DND-41 (cell line): ENCODE measurements at regions not wholly inside any gene's neighbourhood (a gene's known extent, or its start where the extent isn't known, plus 50 kb on each side); places are given as distances from the start of the nearest gene placed in this dataset.

Experiments used
- ATAC-seq: fragments of 200-7000 bp; cut with Tn5 transposase; 3 replicates; pipeline ENCODE4 v1.9.1; 2021; ENCODE audit warnings: low read depth; ENCODE audit not compliant: insufficient read depth
- DNase-seq: peaks from one replicate; pipeline ENCODE4 v3.0.0-alpha.2; 2020
- H2AFZ ChIP-seq: 2 replicates; pipeline ENCODE4 v1.6.0; 2012; ENCODE audit warnings: low read depth, low read length
- H3K27ac ChIP-seq: 2 replicates; pipeline ENCODE4 v1.5.1; 2012; ENCODE audit warnings: low read length, inconsistent platforms
- H3K27me3 ChIP-seq: fragments of 200-600 bp; sonication (generic); 2 replicates; pipeline ENCODE4 v1.6.0; 2012; ENCODE audit warnings: low read length, mild to moderate bottlenecking, inconsistent platforms; ENCODE audit not compliant: insufficient read depth, poor library complexity
- H3K36me3 ChIP-seq: 2 replicates; pipeline ENCODE4 v1.5.1; 2012; ENCODE audit warnings: low read length, inconsistent platforms; ENCODE audit not compliant: insufficient read depth
- H3K4me1 ChIP-seq: 2 replicates; pipeline ENCODE4 v1.5.1; 2012; ENCODE audit warnings: mild to moderate bottlenecking, low read length; ENCODE audit not compliant: insufficient read depth
- H3K4me2 ChIP-seq: 2 replicates; pipeline ENCODE4 v1.6.0; 2012; ENCODE audit warnings: mild to moderate bottlenecking, moderate library complexity, low read length, inconsistent platforms; ENCODE audit not compliant: insufficient read depth
- H3K4me3 ChIP-seq, 2 experiments: fragments of 200-600 bp in 1 of 2; shearing (Covaris generic) in 1 of 2; 2 replicates each; pipeline ENCODE4 v1.5.1; 2012 to 2016; ENCODE audit warnings: inconsistent platforms in 2 of 2, low read length in 2 of 2, mild to moderate bottlenecking in 2 of 2, low read depth in 1 of 2, moderate library complexity in 1 of 2
- H3K79me2 ChIP-seq: 2 replicates; pipeline ENCODE4 v1.6.0; 2012; ENCODE audit warnings: low read length, inconsistent platforms; ENCODE audit not compliant: insufficient read depth
- H3K9ac ChIP-seq: 2 replicates; pipeline ENCODE4 v1.6.0; 2012; ENCODE audit warnings: low read depth, mild to moderate bottlenecking, inconsistent platforms, low read length, moderate library complexity
- H3K9me3 ChIP-seq: 2 replicates; pipeline ENCODE4 v1.5.1; 2012; ENCODE audit warnings: low read length, moderate library complexity, mild to moderate bottlenecking, inconsistent platforms; ENCODE audit not compliant: insufficient read depth, severe bottlenecking
- H4K20me1 ChIP-seq: 2 replicates; pipeline ENCODE4 v1.6.0; 2012; ENCODE audit warnings: low read length; ENCODE audit not compliant: insufficient read depth
- CTCF ChIP-seq: IDR thresholded peaks from 2 replicates; pipeline ENCODE4 v1.5.1; 2012; ENCODE audit warnings: borderline replicate concordance, low read length, moderate library complexity, mild to moderate bottlenecking; ENCODE audit not compliant: poor library complexity, severe bottlenecking; ENCODE audit errors: extremely low read depth
- EZH2 ChIP-seq: IDR thresholded peaks from 3 replicates; pipeline ENCODE4 v1.6.1; 2012; ENCODE audit warnings: borderline replicate concordance, low read depth, mild to moderate bottlenecking, moderate library complexity, low read length, inconsistent platforms; ENCODE audit not compliant: severe bottlenecking

- no peaks in the 10 kb centered on the region for H3K4me1 ChIP-seq
- no peaks in the 10 kb centered on the region for H3K79me2 ChIP-seq
- ATAC-seq = no peak
- no peak overlapping the region for H3K4me2 ChIP-seq
- H3K9me3 ChIP-seq = no peaks in the 10 kb centered on the region
- no peaks in the 10 kb centered on the region for H3K27me3 ChIP-seq
- TF ChIP-seq EZH2 (no peak), CTCF (no peak)
- H2AFZ ChIP-seq = no peak overlapping the region
- no peak overlapping the region for H3K9ac ChIP-seq
- H3K27ac ChIP-seq = no peak overlapping the region
- no peak for DNase-seq
- H4K20me1 ChIP-seq = no peaks in the 10 kb centered on the region
- no peak overlapping the region for H3K4me3 ChIP-seq
- no peaks in the 10 kb centered on the region for H3K36me3 ChIP-seq
These were observed 721.1 kb upstream of the CITED2 start for GRCh38 chr6:140095532-140095931.

- TF ChIP-seq CTCF = no peak
- no peak for TF ChIP-seq EZH2
- no peaks in the 10 kb centered on the region for H3K27me3 ChIP-seq
These were observed 717.4 kb upstream of the CITED2 start for GRCh38 chr6:140091895-140092294.

GRCh38 chr6:140090871-140091270 lies 716.4 kb upstream of the CITED2 start:
- H3K4me2 ChIP-seq = no peak overlapping the region
- H3K27ac ChIP-seq = no peak overlapping the region
- no peaks in the 10 kb centered on the region for H4K20me1 ChIP-seq
- ATAC-seq (no peak), DNase-seq (no peak)
- H3K4me1 ChIP-seq = no peaks in the 10 kb centered on the region
- H3K4me3 ChIP-seq = no peak overlapping the region
- no peak overlapping the region for H2AFZ ChIP-seq
- H3K9me3 ChIP-seq = no peaks in the 10 kb centered on the region
- H3K79me2 ChIP-seq = no peaks in the 10 kb centered on the region
- no peak overlapping the region for H3K9ac ChIP-seq
- no peaks in the 10 kb centered on the region for H3K36me3 ChIP-seq
- no peaks in the 10 kb centered on the region for H3K27me3 ChIP-seq
- TF ChIP-seq CTCF = no peak
- no peak for TF ChIP-seq EZH2

More at GRCh38 chr6:140091895-140092294, 717.4 kb upstream of the CITED2 start:
- H4K20me1 ChIP-seq = no peaks in the 10 kb centered on the region
- no peak overlapping the region for H3K27ac ChIP-seq
- no peaks in the 10 kb centered on the region for H3K79me2 ChIP-seq
- H3K4me1 ChIP-seq = no peaks in the 10 kb centered on the region
- DNase-seq (no peak), ATAC-seq (no peak)
- no peak overlapping the region for H3K9ac ChIP-seq
- no peak overlapping the region for H3K4me3 ChIP-seq
- H2AFZ ChIP-seq = no peak overlapping the region
- H3K4me2 ChIP-seq = no peak overlapping the region
- no peaks in the 10 kb centered on the region for H3K36me3 ChIP-seq
- no peaks in the 10 kb centered on the region for H3K9me3 ChIP-seq

GRCh38 chr6:140083375-140083774 lies 708.9 kb upstream of the CITED2 start:
- H3K9me3 ChIP-seq = no peaks in the 10 kb centered on the region
- no peaks in the 10 kb centered on the region for H3K79me2 ChIP-seq
- DNase-seq = no peak
- H3K36me3 ChIP-seq = no peaks in the 10 kb centered on the region
- no peak for TF ChIP-seq CTCF
- H3K27me3 ChIP-seq = no peaks in the 10 kb centered on the region
- H3K9ac ChIP-seq = no peak overlapping the region
- H3K4me1 ChIP-seq = no peaks in the 10 kb centered on the region
- H3K4me2 ChIP-seq = no peak overlapping the region
- no peak overlapping the region for H3K27ac ChIP-seq
- H3K4me3 ChIP-seq = no peak overlapping the region
- H4K20me1 ChIP-seq = no peaks in the 10 kb centered on the region
- ATAC-seq = no peak
- H2AFZ ChIP-seq = no peak overlapping the region
